ENCODE measurements at regions not wholly inside any gene's neighbourhood (a gene's known extent, or its start where the extent isn't known, plus 50 kb on each side); places are given as distances from the start of the nearest gene placed in this dataset.

DNA sequence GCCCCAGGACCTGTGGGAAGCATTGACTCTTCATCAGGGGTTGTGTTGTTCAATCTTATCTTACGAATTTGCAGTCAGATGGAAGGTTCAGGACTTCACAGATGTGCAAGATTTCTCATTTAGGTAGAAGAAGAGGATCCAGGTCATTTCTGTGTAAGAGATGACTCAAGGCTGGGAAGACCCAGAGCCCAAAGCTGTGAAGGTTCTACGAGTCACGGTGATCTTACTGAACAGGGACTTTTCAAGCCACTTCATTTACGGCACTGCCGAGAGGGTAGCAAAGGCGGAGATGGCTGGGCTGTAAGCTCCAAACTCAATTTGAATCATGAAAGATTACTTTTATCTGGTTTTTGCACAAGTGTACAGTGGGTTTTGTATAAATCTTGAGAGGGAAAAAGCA lies 228.0 kb upstream of the MEX3C start:
- Histone ChIP-seq H3K56ac (replicated peaks; ENCODE audit: insufficient read length, low read depth, low read length) (no peak overlapping the region), H3K14ac (ENCODE audit: insufficient read length) (no peak overlapping the region), H3K27me3 (replicated peaks in 1 of 4; ENCODE audit: control insufficient read depth in 3 of 4, extremely low read depth in 1 of 4, insufficient read depth in 3 of 4, low read length in 3 of 4) (no peaks in the 10 kb centered on the region), H4K8ac (ENCODE audit: extremely low read depth, insufficient read depth, low read length) (no peak overlapping the region), H3K9ac (replicated peaks in 1 of 4; ENCODE audit: extremely low read depth in 1 of 4, low read depth in 3 of 4, low read length in 3 of 4) (no peak overlapping the region), H3K9me3 (ENCODE audit: insufficient read depth in 2 of 2, low read depth in 1 of 2, low read length in 1 of 2) (no peaks in the 10 kb centered on the region; a peak in 1 of 4 replicates), H3K36me3 (ENCODE audit: control insufficient read depth in 2 of 4, insufficient read depth in 4 of 4, low read length in 3 of 4) (no peaks in the 10 kb centered on the region), H2BK12ac (ENCODE audit: low read depth, low read length) (peak overlapping the region; percentile 31; the same call in 1 of the 2 replicates), H3K4me2 (ENCODE audit: insufficient read depth in 1 of 2, low read depth in 2 of 2, low read length in 2 of 2) (no peak overlapping the region), H3K23ac (ENCODE audit: insufficient read length) (no peak overlapping the region), H3K23me2 (ENCODE audit: low read depth, low read length) (no peaks in the 10 kb centered on the region), H3K27ac (ENCODE audit: low read depth, low read length) (no peak overlapping the region), H2BK20ac (ENCODE audit: low read length) (peak overlapping the region; percentile 62), H2AK5ac (ENCODE audit: low read depth, low read length) (no peak overlapping the region; the same call in 1 of the 2 replicates), H3K18ac (ENCODE audit: extremely low read depth, low read length) (no peak overlapping the region), H2AFZ (ENCODE audit: low read length) (no peak overlapping the region), H4K20me1 (replicated peaks in 1 of 2; ENCODE audit: control insufficient read depth in 1 of 2, insufficient read depth in 2 of 2, low read length in 2 of 2) (no peaks in the 10 kb centered on the region), H3K4ac (replicated peaks; ENCODE audit: insufficient read length, low read depth, low read length) (no peak overlapping the region), H3K4me3 (ENCODE audit: extremely low read depth in 1 of 4, insufficient read depth in 2 of 4, low read depth in 3 of 4, low read length in 4 of 4) (no peak overlapping the region), H2BK5ac (ENCODE audit: low read depth, low read length) (no peak overlapping the region), H3K4me1 (replicated peaks in 1 of 4; ENCODE audit: control insufficient read depth in 3 of 4, insufficient read depth in 4 of 4, low read length in 3 of 4) (peaks cover 0 to 11% (median 4%) of the 10 kb centered on the region in 4 experiments; a peak in 4 of 7 replicates), H2BK120ac (replicated peaks; ENCODE audit: low read depth, low read length) (no peak overlapping the region), H4K91ac (replicated peaks; ENCODE audit: insufficient read length, low read length) (no peak overlapping the region), H3K79me2 (ENCODE audit: control insufficient read depth in 1 of 2, insufficient read depth in 2 of 2, low read length in 2 of 2) (no peaks in the 10 kb centered on the region), H2BK15ac (ENCODE audit: low read length) (0 out of 2 replicates have a peak overlapping the region, but pooled peaks have one; percentile 31), H4K5ac (ENCODE audit: insufficient read length, low read depth, low read length) (no peak overlapping the region), H3K79me1 (ENCODE audit: low read depth, low read length) (no peaks in the 10 kb centered on the region)
- 92% methylated on average over 6 of the region's 6 CpGs; no CpG with 5 or more reads in 1 of the 2 experiments for WGBS, 2 experiments (ENCODE audit: extremely low coverage in 1 of 2, insufficient coverage in 1 of 2, insufficient read length in 1 of 2, insufficient replicate concordance in 2 of 2, low coverage in 1 of 2, low lambda C conversion rate in 2 of 2, missing lambda C conversion rate in 1 of 2)
- FAIRE-seq (peak; percentile 19), DNase-seq (ENCODE audit: low read depth in 1 of 2, low spot score in 2 of 2) (no peak)
- POLR2A ChIA-PET (ENCODE audit: partially characterized antibody) = no interaction called here
- CTCF ChIA-PET (ENCODE audit: partially characterized antibody) = interaction anchor here (1.3 kb wide), 1 partner anchor 31 kb away, joined by 3 read pairs; no protein-coding TSS in a partner anchor
- TF ChIP-seq EZH2 (IDR thresholded peaks at IDR 0.05; ENCODE audit: low read depth, low read length, severe bottlenecking) (no peak), SAP30 (IDR thresholded peaks at IDR 0.05; ENCODE audit: insufficient read depth, insufficient replicate concordance, low read length) (no peak), KDM4A (IDR thresholded peaks at IDR 0.05; ENCODE audit: low read depth, low read length, severe bottlenecking) (no peak), CBX8 (IDR thresholded peaks at IDR 0.05; ENCODE audit: borderline replicate concordance, low read depth, low read length) (no peak), RXRA (IDR thresholded peaks at IDR 0.05; ENCODE audit: insufficient read depth, low read depth, low read length) (no peak), SUZ12 (IDR thresholded peaks at IDR 0.05; ENCODE audit: low read length) (no peak), TBP (IDR thresholded peaks at IDR 0.05; ENCODE audit: low read depth, low read length) (no peak), HDAC6 (IDR thresholded peaks at IDR 0.05; ENCODE audit: low read depth, low read length) (no peak), EP300 (IDR thresholded peaks at IDR 0.05; ENCODE audit: borderline replicate concordance in 1 of 2, low read depth in 2 of 2, low read length in 2 of 2) (no peak), JUND (IDR thresholded peaks at IDR 0.05; ENCODE audit: low read length) (no peak), CHD2 (IDR thresholded peaks at IDR 0.05; ENCODE audit: low read length) (no peak), CBX5 (IDR thresholded peaks at IDR 0.05; ENCODE audit: low read depth, low read length) (no peak)
- TF ChIP-seq, protein P1, sequence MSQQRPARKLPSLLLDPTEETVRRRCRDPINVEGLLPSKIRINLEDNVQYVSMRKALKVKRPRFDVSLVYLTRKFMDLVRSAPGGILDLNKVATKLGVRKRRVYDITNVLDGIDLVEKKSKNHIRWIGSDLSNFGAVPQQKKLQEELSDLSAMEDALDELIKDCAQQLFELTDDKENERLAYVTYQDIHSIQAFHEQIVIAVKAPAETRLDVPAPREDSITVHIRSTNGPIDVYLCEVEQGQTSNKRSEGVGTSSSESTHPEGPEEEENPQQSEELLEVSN (IDR thresholded peaks at IDR 0.05) = no peak
